Spleen (tissue), 7 donors: ENCODE measurements at regions not wholly inside any gene's neighbourhood (a gene's known extent, or its start where the extent isn't known, plus 50 kb on each side); places are given as distances from the start of the nearest gene placed in this dataset.

Experiments
- CTCF ChIP-seq, 11 experiments: fragments of 200-600 bp in 7 of 11; fragments of 450-650 bp in 4 of 11; sonication (generic) in 4 of 11; IDR thresholded peaks in 8 of 11; conservative IDR thresholded peaks in 3 of 11; 1 replicate in 7 of 11; 2 replicates in 4 of 11; pipeline versions ENCODE4 v1.4.0 to v1.8.0; 2016 to 2021; ENCODE audit warnings: antibody characterized with exemption in 11 of 11, inconsistent platforms in 4 of 11, mild to moderate bottlenecking in 1 of 11
- POLR2A ChIP-seq, 3 donors: fragments of 450-650 bp; IDR thresholded peaks; one replicate each; pipeline ENCODE4 v1.5.1; 2017; ENCODE audit warnings: antibody characterized with exemption in 3 of 3, mild to moderate bottlenecking in 1 of 3
- donor health status: DM: no; HTN: no; CAD: no; lungs with moderate emphysema.
- donor health status: DM: no; HTN: no; CAD: no.
- donor health status: DM: no; HTN: no; CAD: no.

GRCh38 chr1:65022216-65022615, 55.9 kb upstream of the JAK1 start:
- TF ChIP-seq CTCF (IDR thresholded peaks at IDR 0.05 in 8 of 11, conservative IDR thresholded peaks at IDR 0.05 in 3 of 11) (no peak), POLR2A (IDR thresholded peaks at IDR 0.05) (no peak)
